ENCODE measurements at regions not wholly inside any gene's neighbourhood (a gene's known extent, or its start where the extent isn't known, plus 50 kb on each side); places are given as distances from the start of the nearest gene placed in this dataset.

- no peak overlapping the region for H3K27ac Mint-ChIP-seq
- no peaks in the 10 kb centered on the region for H3K9me3 Mint-ChIP-seq (ENCODE audit: low read depth)
- no peak for DNase-seq (ENCODE audit: low spot score, unreplicated experiment)
- H3K27me3 Mint-ChIP-seq = peaks cover 6% of the 10 kb centered on the region
- no peak overlapping the region for H3K4me3 Mint-ChIP-seq (ENCODE audit: low read depth)
- no peak for TF ChIP-seq CTCF (IDR thresholded peaks at IDR 0.05; ENCODE audit: unreplicated experiment)
- no peaks in the 10 kb centered on the region for H3K36me3 Mint-ChIP-seq (ENCODE audit: insufficient read depth)
- no peaks in the 10 kb centered on the region for H3K4me1 Mint-ChIP-seq (ENCODE audit: low read depth)
Measured at GRCh38 chr9:107390279-107390678, 99.3 kb downstream of the KLF4 start.

GRCh38 chr9:107389617-107390071, 99.9 kb downstream of the KLF4 start:
- Mint-ChIP-seq H3K4me3 (ENCODE audit: low read depth) (no peak overlapping the region), H3K27ac (no peak overlapping the region), H3K27me3 (peaks cover 6% of the 10 kb centered on the region), H3K4me1 (ENCODE audit: low read depth) (no peaks in the 10 kb centered on the region), H3K9me3 (ENCODE audit: low read depth) (no peaks in the 10 kb centered on the region), H3K36me3 (ENCODE audit: insufficient read depth) (no peaks in the 10 kb centered on the region)
- DNase-seq (ENCODE audit: low spot score, unreplicated experiment) = no peak
- TF ChIP-seq CTCF (IDR thresholded peaks at IDR 0.05; ENCODE audit: unreplicated experiment) = no peak

- no peak for TF ChIP-seq CTCF (IDR thresholded peaks at IDR 0.05; ENCODE audit: unreplicated experiment)
- H3K4me3 Mint-ChIP-seq (ENCODE audit: low read depth) = no peak overlapping the region
- no peaks in the 10 kb centered on the region for H3K36me3 Mint-ChIP-seq (ENCODE audit: insufficient read depth)
- H3K27me3 Mint-ChIP-seq = peaks cover 10% of the 10 kb centered on the region
- DNase-seq (ENCODE audit: low spot score, unreplicated experiment) = no peak
- H3K9me3 Mint-ChIP-seq (ENCODE audit: low read depth) = no peaks in the 10 kb centered on the region
- no peaks in the 10 kb centered on the region for H3K4me1 Mint-ChIP-seq (ENCODE audit: low read depth)
- no peak overlapping the region for H3K27ac Mint-ChIP-seq
Measured at GRCh38 chr9:107388890-107389289, 100.7 kb downstream of the KLF4 start.

GRCh38 chr9:107387409-107387808, 102.2 kb downstream of the KLF4 start:
- no peak for DNase-seq (ENCODE audit: low spot score, unreplicated experiment)
- TF ChIP-seq CTCF (IDR thresholded peaks at IDR 0.05; ENCODE audit: unreplicated experiment) = no peak
- H3K4me3 Mint-ChIP-seq (ENCODE audit: low read depth) = no peak overlapping the region
- no peaks in the 10 kb centered on the region for H3K9me3 Mint-ChIP-seq (ENCODE audit: low read depth)
- no peaks in the 10 kb centered on the region for H3K36me3 Mint-ChIP-seq (ENCODE audit: insufficient read depth)
- no peak overlapping the region for H3K27ac Mint-ChIP-seq
- H3K4me1 Mint-ChIP-seq (ENCODE audit: low read depth) = no peaks in the 10 kb centered on the region
- peaks cover 10% of the 10 kb centered on the region for H3K27me3 Mint-ChIP-seq

GRCh38 chr9:107386396-107386795, 103.2 kb downstream of the KLF4 start:
- H3K36me3 Mint-ChIP-seq (ENCODE audit: insufficient read depth) = no peaks in the 10 kb centered on the region
- H3K4me1 Mint-ChIP-seq (ENCODE audit: low read depth) = no peaks in the 10 kb centered on the region
- no peak for DNase-seq (ENCODE audit: low spot score, unreplicated experiment)
- no peak overlapping the region for H3K4me3 Mint-ChIP-seq (ENCODE audit: low read depth)
- no peak for TF ChIP-seq CTCF (IDR thresholded peaks at IDR 0.05; ENCODE audit: unreplicated experiment)
- no peaks in the 10 kb centered on the region for H3K9me3 Mint-ChIP-seq (ENCODE audit: low read depth)
- H3K27ac Mint-ChIP-seq = no peak overlapping the region
- peaks cover 10% of the 10 kb centered on the region for H3K27me3 Mint-ChIP-seq

All from progenitor cell of endocrine pancreas (in vitro differentiated cells).